ENCODE measurements at regions not wholly inside any gene's neighbourhood (a gene's known extent, or its start where the extent isn't known, plus 50 kb on each side); places are given as distances from the start of the nearest gene placed in this dataset. TPM values are rescaled to one million over a fixed set of nuclear protein-coding genes. Genes with fewer than 3 reads are reported as not detected.

GRCh38 chr12:58978717-58979116, 58.4 kb upstream of the LRIG3 start:
- TF ChIP-seq CTCF (IDR thresholded peaks at IDR 0.05) (no peak), POLR2A (IDR thresholded peaks at IDR 0.05) (no peak)
- no peaks in the 10 kb centered on the region for H3K4me1 ChIP-seq
- no peaks in the 10 kb centered on the region for H3K36me3 ChIP-seq (replicated peaks in 1 of 2; ENCODE audit: insufficient read depth in 1 of 2, low read depth in 2 of 2)
- H3K4me3 ChIP-seq: no peak overlapping the region
- no peak overlapping the region for H3K27ac ChIP-seq
- ATAC-seq (no peak), DNase-seq (no peak)
- no peaks in the 10 kb centered on the region for H3K27me3 ChIP-seq
- no peaks in the 10 kb centered on the region for H3K9me3 ChIP-seq
- intact Hi-C loops (cut with DNase I): no loop called here
- WGBS, 2 donors: 85 to 87% methylated on average over 3 of the region's 3 CpGs

- Histone ChIP-seq H3K36me3 (replicated peaks in 1 of 2; ENCODE audit: insufficient read depth in 1 of 2, low read depth in 2 of 2) (no peaks in the 10 kb centered on the region), H3K4me3 (no peak overlapping the region), H3K4me1 (no peaks in the 10 kb centered on the region), H3K27me3 (no peaks in the 10 kb centered on the region), H3K9me3 (no peaks in the 10 kb centered on the region), H3K27ac (no peak overlapping the region)
- TF ChIP-seq CTCF (IDR thresholded peaks at IDR 0.05) (no peak), POLR2A (IDR thresholded peaks at IDR 0.05) (no peak)
- 75 to 81% methylated on average over 4 of the region's 4 CpGs for WGBS, 2 donors
- no peak for ATAC-seq
- intact Hi-C loops (cut with DNase I): no loop called here
- DNase-seq: no peak
Observed at GRCh38 chr12:58977476-58977875, 57.2 kb upstream of the LRIG3 start.

GRCh38 chr12:58976146-58976545, 55.8 kb upstream of the LRIG3 start:
- 86 to 100% methylated on average over 2 of the region's 2 CpGs for WGBS, 2 donors
- intact Hi-C loops (cut with DNase I): no loop called here
- TF ChIP-seq POLR2A (IDR thresholded peaks at IDR 0.05): no peak
- no peak for TF ChIP-seq CTCF (IDR thresholded peaks at IDR 0.05)
- DNase-seq (no peak), ATAC-seq (no peak)
- H3K27me3 ChIP-seq: no peaks in the 10 kb centered on the region
- H3K4me3 ChIP-seq: no peak overlapping the region
- no peaks in the 10 kb centered on the region for H3K9me3 ChIP-seq
- no peak overlapping the region for H3K27ac ChIP-seq
- H3K4me1 ChIP-seq: no peaks in the 10 kb centered on the region
- no peaks in the 10 kb centered on the region for H3K36me3 ChIP-seq (replicated peaks in 1 of 2; ENCODE audit: insufficient read depth in 1 of 2, low read depth in 2 of 2)

Small RNA genes in the stretch of these regions (small RNA-seq; reads per million reads assigned to genes)
- not detected for gene RNU6-279P
- gene RNU6-871P: not detected
